IMR-90 (cell line): ENCODE measurements at regions not wholly inside any gene's neighbourhood (a gene's known extent, or its start where the extent isn't known, plus 50 kb on each side); places are given as distances from the start of the nearest gene placed in this dataset.
A peak's percentile ranks its signal among the peaks of the same experiment; 100 is the strongest.

Experiments used
- ATAC-seq: fragments of 200-7000 bp; cut with Tn5 transposase; 2 replicates; pipeline ENCODE4 v1.9.1; 2020; ENCODE audit warnings: low read depth, mild to moderate bottlenecking, moderate library complexity
- BruUV-seq: library from RNA; stranded (reverse); fragments of 400-500 nt; replicated peaks from 2 replicates; lab custom pipeline; 2021; lab: Mats Ljungman, UMichigan
- CTCF ChIA-PET: fragments of 300-600 bp; formaldehyde crosslinking; extraction: SDS; loops from one replicate; lab custom pipeline; 2021; ENCODE audit warnings: antibody characterized with exemption; lab: Yijun Ruan, JAX
- POLR2A ChIA-PET: fragments of 300-600 bp; sonication (Branson Sonifier 250); formaldehyde crosslinking; loops from one replicate; lab custom pipeline; 2022; ENCODE audit warnings: antibody characterized with exemption; ENCODE audit not compliant: unreplicated experiment; lab: Charles Lee
- DNase-seq: peaks from one replicate; pipeline ENCODE4 v3.0.0; 2013
- H2AFZ ChIP-seq: replicated peaks from 2 replicates; pipeline ENCODE3; 2013; ENCODE audit warnings: low read length, mild to moderate bottlenecking; ENCODE audit not compliant: poor library complexity
- H2AK5ac ChIP-seq: 2 replicates; pipeline ENCODE4 v1.6.1; 2013; ENCODE audit warnings: low read depth, low read length, inconsistent platforms
- H2AK9ac ChIP-seq: replicated peaks from 2 replicates; pipeline ENCODE3; 2013; ENCODE audit warnings: mild to moderate bottlenecking, low read depth, low read length, moderate library complexity; ENCODE audit not compliant: poor library complexity
- H2BK120ac ChIP-seq: 2 replicates; pipeline ENCODE4 v1.6.1; 2013; ENCODE audit warnings: low read depth, low read length, inconsistent platforms
- H2BK15ac ChIP-seq: 3 replicates; pipeline ENCODE4 v1.6.1; 2013; ENCODE audit warnings: low read depth, low read length, inconsistent platforms
- H2BK20ac ChIP-seq: 2 replicates; pipeline ENCODE4 v1.6.1; 2013; ENCODE audit warnings: low read depth, mild to moderate bottlenecking, inconsistent platforms, low read length, moderate library complexity
- H2BK5ac ChIP-seq: 2 replicates; pipeline ENCODE4 v1.6.1; 2013; ENCODE audit warnings: mild to moderate bottlenecking, low read depth, low read length, inconsistent platforms; ENCODE audit not compliant: poor library complexity, severe bottlenecking
- H3K14ac ChIP-seq: replicated peaks from 2 replicates; pipeline ENCODE4 v1.6.1; 2013; ENCODE audit warnings: low read depth, low read length, inconsistent platforms
- H3K18ac ChIP-seq: 2 replicates; pipeline ENCODE4 v1.6.1; 2013; ENCODE audit warnings: low read depth, low read length, control low read depth
- H3K23ac ChIP-seq: 2 replicates; pipeline ENCODE4 v1.6.1; 2013; ENCODE audit warnings: low read depth, low read length, inconsistent platforms
- H3K27ac ChIP-seq: 2 replicates; pipeline ENCODE4 v1.5.1; 2013; ENCODE audit warnings: mild to moderate bottlenecking, control low read depth, low read length; ENCODE audit not compliant: insufficient read depth
- H3K27me3 ChIP-seq: 2 replicates; pipeline ENCODE4 v1.6.1; 2013; ENCODE audit warnings: low read length; ENCODE audit not compliant: control insufficient read depth, insufficient read depth
- H3K36me3 ChIP-seq: 2 replicates; pipeline ENCODE4 v1.6.1; 2013; ENCODE audit warnings: low read length, mixed read lengths; ENCODE audit not compliant: control insufficient read depth, insufficient read depth
- H3K4ac ChIP-seq: 2 replicates; pipeline ENCODE4 v1.6.1; 2013; ENCODE audit warnings: low read depth, low read length, inconsistent platforms
- H3K4me1 ChIP-seq: 2 replicates; pipeline ENCODE4 v1.6.1; 2013; ENCODE audit warnings: low read length, mixed read lengths; ENCODE audit not compliant: control insufficient read depth, insufficient read depth
- H3K4me2 ChIP-seq: 2 replicates; pipeline ENCODE4 v1.6.1; 2013; ENCODE audit warnings: low read depth, mild to moderate bottlenecking, control low read depth, low read length, moderate library complexity
- H3K4me3 ChIP-seq: 2 replicates; pipeline ENCODE4 v1.5.1; 2013; ENCODE audit warnings: low read depth, mild to moderate bottlenecking, control low read depth, low read length, moderate library complexity; ENCODE audit not compliant: insufficient read depth
- H3K56ac ChIP-seq: 2 replicates; pipeline ENCODE4 v1.6.1; 2013; ENCODE audit warnings: low read length, inconsistent platforms; ENCODE audit not compliant: insufficient read depth; ENCODE audit errors: extremely low read depth
- H3K79me1 ChIP-seq, 2 experiments: 2 replicates each; pipeline ENCODE4 v1.6.1; 2013; ENCODE audit warnings: low read length in 2 of 2, inconsistent platforms in 1 of 2, low read depth in 1 of 2
- H3K9ac ChIP-seq: 2 replicates; pipeline ENCODE4 v1.6.1; 2013; ENCODE audit warnings: low read depth, low read length, control low read depth
- H3K9me1 ChIP-seq: 2 replicates; pipeline ENCODE4 v1.6.1; 2013; ENCODE audit warnings: low read length, inconsistent platforms; ENCODE audit not compliant: insufficient read depth
- H3K9me3 ChIP-seq: 2 replicates; pipeline ENCODE4 v1.6.1; 2013; ENCODE audit warnings: low read length; ENCODE audit not compliant: control insufficient read depth, insufficient read depth
- H4K20me1 ChIP-seq: 2 replicates; pipeline ENCODE4 v1.6.1; 2013; ENCODE audit warnings: low read length, inconsistent platforms; ENCODE audit not compliant: insufficient read depth
- H4K5ac ChIP-seq: 2 replicates; pipeline ENCODE4 v1.6.1; 2013; ENCODE audit warnings: mild to moderate bottlenecking, low read depth, low read length, control low read depth
- H4K8ac ChIP-seq, 2 experiments: 2 replicates each; pipeline ENCODE4 v1.6.1; 2013; ENCODE audit warnings: low read depth in 2 of 2, low read length in 2 of 2, control low read depth in 1 of 2, inconsistent platforms in 1 of 2
- H4K91ac ChIP-seq: 2 replicates; pipeline ENCODE4 v1.6.1; 2013; ENCODE audit warnings: low read depth, low read length, inconsistent platforms; ENCODE audit not compliant: insufficient read depth
- POLR2A ChIP-seq: IDR thresholded peaks from 2 replicates; pipeline ENCODE4 v1.6.1; 2012; ENCODE audit warnings: mild to moderate bottlenecking, low read depth, low read length
- WGBS, 2 experiments: methylation state at CpG; one replicate each; pipeline versions ENCODE4 v1.1.5 to v1.1.7; 2013; ENCODE audit warnings: missing lambda C conversion rate in 2 of 2; ENCODE audit not compliant: insufficient read length in 1 of 2; ENCODE audit errors: extremely low coverage in 2 of 2; 5-methylcytosine and 5-hydroxymethylcytosine counted together
- dilution Hi-C: fragments of 300-500 bp; cut with HindIII; formaldehyde crosslinking; loops from one replicate; pipeline ENCODE4 v1.14.3; 2018; ENCODE audit warnings: low sequenced_read_pairs; ENCODE audit not compliant: unreplicated experiment
- in situ Hi-C: fragments of 300-500 bp; cut with MboI; formaldehyde crosslinking; loops from 3 replicates; pipeline ENCODE4 v1.14.3; 2019; ENCODE audit warnings: low sequenced_read_pairs, inconsistent platforms, mixed read lengths
- intact Hi-C: fragments of 100-400 bp; cut with micrococcal nuclease; formaldehyde crosslinking; loops from 2 replicates; pipeline ENCODE4 v1.10.0; 2022
- TF ChIP-seq, protein P1 (sequence below): fragments of 150-350 bp; IDR thresholded peaks from 2 replicates; pipeline ENCODE4 v1.6.1; 2017; ENCODE audit warnings: mild to moderate bottlenecking, antibody characterized with exemption, low read length, low read depth
- TF ChIP-seq, protein P2 (sequence below): conservative IDR thresholded peaks from 2 replicates; pipeline ENCODE4 v1.5.1; 2012; ENCODE audit warnings: mild to moderate bottlenecking, low read depth, low read length, improper control_type of control experiment

DNA sequence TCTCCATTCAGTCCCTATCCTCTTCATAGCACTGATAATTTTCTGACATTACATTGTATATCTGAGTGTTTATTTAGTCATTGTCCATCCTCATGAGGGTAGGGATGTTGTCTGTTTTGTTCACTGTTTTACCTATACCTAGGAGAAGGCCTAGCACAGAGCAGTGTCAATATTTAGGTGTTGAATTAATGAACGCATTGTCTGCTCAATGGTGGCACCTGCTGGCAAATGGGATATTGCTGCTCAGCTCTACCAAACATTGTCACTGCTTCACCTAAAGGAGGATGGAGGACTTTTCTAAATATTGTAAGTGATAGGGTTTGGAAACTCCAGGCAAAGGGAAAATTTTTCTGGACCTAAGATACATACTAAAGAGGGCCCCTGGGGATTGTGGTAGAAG is 243.9 kb downstream of the RRAGC start:
- Histone ChIP-seq H2AFZ (no peak overlapping the region), H3K23ac (no peak overlapping the region), H3K4ac (no peak overlapping the region), H4K5ac (no peak overlapping the region), H3K18ac (no peak overlapping the region), H3K27ac (no peak overlapping the region), H2AK5ac (no peak overlapping the region), H3K9me3 (no peaks in the 10 kb centered on the region), H2AK9ac (no peak overlapping the region), H3K36me3 (no peaks in the 10 kb centered on the region), H3K4me1 (no peaks in the 10 kb centered on the region), H3K9me1 (no peaks in the 10 kb centered on the region), H4K20me1 (no peaks in the 10 kb centered on the region), H3K4me3 (no peak overlapping the region), H3K27me3 (no peaks in the 10 kb centered on the region), H3K14ac (no peak overlapping the region), H2BK120ac (no peak overlapping the region), H4K8ac (no peak overlapping the region), H3K4me2 (no peak overlapping the region), H2BK20ac (no peak overlapping the region), H2BK5ac (no peak overlapping the region), H3K56ac (no peak overlapping the region), H4K91ac (no peak overlapping the region), H3K79me1 (no peaks in the 10 kb centered on the region), H2BK15ac (no peak overlapping the region), H3K9ac (no peak overlapping the region)
- in situ Hi-C loops (no loop called here), intact Hi-C loops (no loop called here), dilution Hi-C loops (no loop called here)
- CTCF ChIA-PET = no interaction called here
- no CpG with 5 or more reads among the region's 1 CpG for WGBS, 2 experiments
- ATAC-seq = no peak
- no TSS peak for BruUV-seq
- no peak for DNase-seq
- POLR2A ChIA-PET = no interaction called here
- TF ChIP-seq, protein P1, sequence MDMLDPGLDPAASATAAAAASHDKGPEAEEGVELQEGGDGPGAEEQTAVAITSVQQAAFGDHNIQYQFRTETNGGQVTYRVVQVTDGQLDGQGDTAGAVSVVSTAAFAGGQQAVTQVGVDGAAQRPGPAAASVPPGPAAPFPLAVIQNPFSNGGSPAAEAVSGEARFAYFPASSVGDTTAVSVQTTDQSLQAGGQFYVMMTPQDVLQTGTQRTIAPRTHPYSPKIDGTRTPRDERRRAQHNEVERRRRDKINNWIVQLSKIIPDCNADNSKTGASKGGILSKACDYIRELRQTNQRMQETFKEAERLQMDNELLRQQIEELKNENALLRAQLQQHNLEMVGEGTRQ = no peak
- TF ChIP-seq, protein P2, sequence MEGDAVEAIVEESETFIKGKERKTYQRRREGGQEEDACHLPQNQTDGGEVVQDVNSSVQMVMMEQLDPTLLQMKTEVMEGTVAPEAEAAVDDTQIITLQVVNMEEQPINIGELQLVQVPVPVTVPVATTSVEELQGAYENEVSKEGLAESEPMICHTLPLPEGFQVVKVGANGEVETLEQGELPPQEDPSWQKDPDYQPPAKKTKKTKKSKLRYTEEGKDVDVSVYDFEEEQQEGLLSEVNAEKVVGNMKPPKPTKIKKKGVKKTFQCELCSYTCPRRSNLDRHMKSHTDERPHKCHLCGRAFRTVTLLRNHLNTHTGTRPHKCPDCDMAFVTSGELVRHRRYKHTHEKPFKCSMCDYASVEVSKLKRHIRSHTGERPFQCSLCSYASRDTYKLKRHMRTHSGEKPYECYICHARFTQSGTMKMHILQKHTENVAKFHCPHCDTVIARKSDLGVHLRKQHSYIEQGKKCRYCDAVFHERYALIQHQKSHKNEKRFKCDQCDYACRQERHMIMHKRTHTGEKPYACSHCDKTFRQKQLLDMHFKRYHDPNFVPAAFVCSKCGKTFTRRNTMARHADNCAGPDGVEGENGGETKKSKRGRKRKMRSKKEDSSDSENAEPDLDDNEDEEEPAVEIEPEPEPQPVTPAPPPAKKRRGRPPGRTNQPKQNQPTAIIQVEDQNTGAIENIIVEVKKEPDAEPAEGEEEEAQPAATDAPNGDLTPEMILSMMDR = peak; percentile 5; the same call in 1 of the 2 replicates
- no peak for TF ChIP-seq POLR2A
